ENCODE measurements at regions not wholly inside any gene's neighbourhood (a gene's known extent, or its start where the extent isn't known, plus 50 kb on each side); places are given as distances from the start of the nearest gene placed in this dataset.

GRCh38 chr4:8709729-8710360 is 117.3 kb downstream of the CPZ start:
- DNase-seq = peak; percentile 26

DNA sequence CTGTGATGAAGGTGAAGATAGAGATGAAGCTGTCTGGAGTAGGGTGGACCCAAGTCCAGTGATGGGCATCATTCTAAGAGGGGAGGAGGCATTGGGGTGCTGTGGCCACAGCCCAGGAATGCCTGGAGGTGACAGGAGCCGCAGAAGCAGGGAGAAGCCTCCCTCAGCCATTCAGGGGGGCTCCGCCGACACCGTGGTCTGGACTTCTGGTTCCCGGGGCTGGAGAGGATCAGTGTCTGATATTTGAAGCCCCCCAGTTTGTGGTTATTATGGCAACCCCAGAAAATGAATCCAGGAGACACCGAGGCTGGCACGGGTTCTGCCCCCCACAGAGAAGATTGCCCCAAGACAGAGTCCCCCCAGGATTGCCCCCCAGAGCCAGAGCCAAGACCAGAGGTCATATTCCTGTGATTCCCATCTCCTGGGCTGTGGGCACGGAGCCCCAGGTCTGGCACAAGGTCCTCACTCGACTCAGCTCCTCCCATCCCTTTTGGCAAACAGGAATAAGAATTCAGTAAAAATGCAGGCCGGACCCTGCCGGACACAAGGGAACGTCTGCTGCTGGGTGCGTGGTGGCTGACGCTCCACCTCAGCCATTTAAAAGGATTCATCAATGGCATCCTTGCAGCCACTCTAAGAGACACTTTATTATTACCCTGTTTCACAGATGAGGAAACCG is 116.6 kb downstream of the CPZ start:
- peak; percentile 33 for DNase-seq

DNA sequence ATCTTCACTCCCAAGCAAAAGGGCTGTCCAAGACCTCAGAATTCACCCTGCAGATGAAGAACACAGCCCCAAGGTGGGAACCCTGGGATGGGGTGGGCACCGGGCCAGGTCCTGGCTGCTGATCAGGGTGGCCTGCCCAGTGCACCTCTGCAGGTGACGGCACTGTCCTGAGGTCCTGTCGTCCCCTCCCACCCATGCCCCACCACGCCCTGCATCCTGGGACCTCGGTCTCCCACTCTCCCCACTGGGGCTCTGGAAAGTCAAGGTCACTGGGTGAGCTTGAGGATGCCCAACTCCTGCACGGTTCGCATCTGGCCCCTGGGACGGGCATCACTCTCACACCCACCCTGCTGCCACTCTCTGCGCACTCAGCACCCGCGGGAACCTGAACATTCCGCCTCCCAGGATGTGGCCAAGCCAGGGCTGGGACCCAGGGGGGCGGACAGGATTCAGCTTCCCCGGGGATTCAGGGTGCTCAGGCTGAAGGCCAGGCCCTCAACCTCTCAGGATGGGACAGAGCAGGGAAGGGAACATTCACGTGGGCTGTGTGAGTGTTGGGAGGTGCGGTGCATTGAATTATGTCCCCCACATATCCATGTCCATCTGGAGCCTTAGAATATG is 115.9 kb downstream of the CPZ start:
- DNase-seq = no peak

DNA sequence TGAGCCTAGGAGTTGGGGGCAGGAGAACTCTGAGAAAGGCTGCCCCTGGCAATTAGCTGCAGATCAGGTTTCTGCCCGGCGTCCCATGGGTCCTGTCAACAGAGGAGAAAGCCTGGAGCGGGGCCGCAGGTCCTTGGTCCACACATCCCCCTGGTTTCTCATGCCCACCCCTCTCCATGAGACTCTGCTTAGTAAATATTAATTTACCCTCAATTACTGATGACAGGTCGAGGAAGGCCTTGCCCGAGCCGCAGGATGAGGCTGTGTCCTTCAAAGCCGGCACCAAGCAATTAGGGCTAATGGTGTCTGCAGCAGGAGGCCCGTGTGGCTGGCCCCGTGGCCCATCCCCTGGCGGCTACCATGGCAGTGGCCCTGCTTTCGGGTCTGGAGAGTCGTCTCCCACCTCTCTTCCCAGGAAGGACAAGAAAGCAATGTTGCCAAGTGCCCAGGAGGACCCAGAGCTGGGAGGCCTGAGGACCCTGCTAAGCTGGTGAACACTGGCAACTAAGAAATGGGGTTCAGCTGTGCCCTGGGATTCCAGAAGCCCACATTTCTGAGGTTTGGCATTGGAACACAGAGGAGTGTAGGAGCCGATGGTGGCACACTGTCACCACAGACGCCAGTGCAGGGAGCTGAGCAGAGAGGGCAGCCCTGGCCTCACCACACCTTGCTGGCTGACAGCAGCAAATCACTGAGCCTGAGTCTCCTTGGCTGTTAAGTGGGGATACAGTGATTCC is 114.6 kb downstream of the CPZ start:
- DNase-seq = no peak

- DNase-seq = no peak
Observed at GRCh38 chr4:8706216-8707044, 113.9 kb downstream of the CPZ start.

- no peak for DNase-seq
Observed at GRCh38 chr4:8705161-8706145, 112.9 kb downstream of the CPZ start.

GRCh38 chr4:8704632-8705031 is 112.1 kb downstream of the CPZ start:
- no peak for DNase-seq

- no peak for DNase-seq
Observed at GRCh38 chr4:8703857-8704495, 111.4 kb downstream of the CPZ start.

- DNase-seq = no peak
Observed at GRCh38 chr4:8703401-8703696, 110.8 kb downstream of the CPZ start.

DNA sequence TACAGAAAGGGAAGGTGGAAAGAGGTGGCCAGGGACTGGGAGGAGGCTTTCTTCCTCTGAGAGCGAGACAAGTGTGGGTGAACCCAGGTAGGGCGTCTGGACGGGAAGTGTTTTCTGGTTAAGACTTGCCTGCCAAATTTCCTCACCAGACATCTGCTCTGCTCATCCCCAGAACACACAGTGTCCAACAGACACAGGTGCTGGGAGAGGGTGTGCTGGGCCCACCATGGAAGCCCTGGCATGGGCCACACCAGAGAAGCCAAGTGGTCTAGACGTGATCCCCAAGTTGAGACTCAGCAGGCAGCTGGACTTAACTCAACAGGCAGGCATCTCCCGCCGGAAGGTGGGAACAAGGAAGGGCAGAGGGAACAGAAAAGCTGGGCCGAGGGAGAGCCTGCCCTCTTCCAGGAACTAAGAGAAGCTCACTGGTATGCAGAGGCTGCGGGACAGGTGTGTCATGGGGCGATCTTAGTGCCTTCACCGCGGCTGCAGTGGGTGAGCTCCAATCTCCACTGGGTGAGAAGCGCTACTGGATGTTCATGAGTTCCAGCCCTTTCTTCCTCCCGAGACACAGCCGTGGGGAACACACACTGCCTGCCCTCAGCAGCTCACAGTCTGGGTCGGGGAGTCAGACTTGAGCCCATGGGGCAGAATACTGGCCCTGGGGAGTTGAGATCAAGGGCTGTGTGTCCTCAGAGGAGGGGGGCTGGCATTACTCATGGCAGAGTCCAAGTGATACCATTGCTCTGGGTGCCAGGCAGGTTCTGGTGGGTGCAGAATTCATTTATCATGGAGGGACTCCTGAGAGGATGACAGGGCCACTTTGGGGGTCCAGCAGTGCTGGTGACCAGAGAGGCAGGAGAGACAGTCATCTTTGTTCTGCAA is 110.2 kb downstream of the CPZ start:
- DNase-seq = no peak

DNA sequence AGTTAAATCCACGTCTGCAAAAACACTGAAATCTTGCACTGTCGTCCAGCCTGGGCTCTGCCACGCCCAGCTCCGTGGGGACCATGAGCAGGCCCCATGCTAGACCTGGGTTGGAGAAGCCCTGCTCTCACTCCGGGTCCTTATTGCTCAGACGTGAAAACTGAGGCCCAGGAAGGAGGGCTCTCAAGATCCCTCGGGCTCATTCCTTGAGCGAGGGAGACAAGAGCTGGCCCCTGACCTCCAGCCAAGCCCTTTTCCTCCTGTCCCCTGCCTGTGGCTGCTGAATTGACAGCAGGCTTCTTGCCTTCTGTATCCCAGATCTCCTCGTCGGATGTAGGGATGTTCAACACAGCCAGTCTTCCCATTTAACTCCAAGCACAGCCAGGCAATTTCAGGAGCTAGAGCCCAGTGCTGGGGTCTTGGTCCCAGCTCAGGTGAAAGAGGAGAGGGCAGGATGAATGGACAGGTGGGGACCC is 109.5 kb downstream of the CPZ start:
- no peak for DNase-seq

GRCh38 chr4:8701126-8702019 is 108.8 kb downstream of the CPZ start:
- DNase-seq = peak; percentile 37

- peak; percentile 35 for DNase-seq
Observed at GRCh38 chr4:8700531-8700930, 108.0 kb downstream of the CPZ start.

GRCh38 chr4:8699479-8700145 is 107.0 kb downstream of the CPZ start:
- peak; percentile 40 for DNase-seq

DNA sequence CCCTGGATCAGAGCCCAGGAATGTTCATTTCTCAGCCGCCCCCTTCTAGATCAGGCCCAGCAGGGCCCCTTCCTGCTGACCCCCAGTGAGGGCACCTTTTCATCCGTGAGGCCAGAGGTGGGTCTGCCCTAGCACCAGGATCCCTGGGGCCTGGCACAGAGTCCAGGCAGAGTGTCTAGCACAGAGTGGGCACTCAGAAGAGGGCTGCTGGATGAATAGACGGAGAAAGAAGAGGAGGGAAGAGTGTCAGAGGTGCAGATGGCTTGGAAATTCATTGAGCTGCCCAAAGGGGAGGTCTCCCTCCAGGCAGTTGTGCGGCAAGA is 106.5 kb downstream of the CPZ start:
- DNase-seq = no peak

- DNase-seq = peak; percentile 38
Observed at GRCh38 chr4:8698341-8699062, 105.9 kb downstream of the CPZ start.

GRCh38 chr4:8697826-8698225 is 105.3 kb downstream of the CPZ start:
- DNase-seq = peak; percentile 32

All from activated CD8-positive, alpha-beta memory T cell treated with anti-CD3 and anti-CD28 coated beads for 24 hours (primary cell).